Muscle of leg (tissue), 3 donors: ENCODE measurements at regions not wholly inside any gene's neighbourhood (a gene's known extent, or its start where the extent isn't known, plus 50 kb on each side); places are given as distances from the start of the nearest gene placed in this dataset.
"Not testable (repeated sequence)": the region's sequence is repeated elsewhere in the genome, so short reads cannot be mapped to it uniquely, and the experiment has no call there.

Experiments
- DNase-seq: peaks from one replicate; pipeline ENCODE4 v3.0.0; 2013
- H3K27ac ChIP-seq: one replicate; pipeline ENCODE4 v1.5.1; 2013; ENCODE audit warnings: mild to moderate bottlenecking, low read length, control low read depth
- H3K27me3 ChIP-seq: one replicate; pipeline ENCODE4 v1.6.1; 2013; ENCODE audit warnings: low read length; ENCODE audit not compliant: control insufficient read depth, insufficient read depth
- H3K36me3 ChIP-seq: one replicate; pipeline ENCODE4 v1.6.1; 2013; ENCODE audit warnings: low read length; ENCODE audit not compliant: control insufficient read depth, insufficient read depth
- H3K4me1 ChIP-seq: one replicate; pipeline ENCODE4 v1.6.1; 2013; ENCODE audit warnings: low read length; ENCODE audit not compliant: control insufficient read depth, insufficient read depth
- H3K4me3 ChIP-seq: one replicate; pipeline ENCODE4 v1.5.1; 2013; ENCODE audit warnings: low read length, control low read depth
- H3K9me3 ChIP-seq: replicated peaks from 2 replicates; pipeline ENCODE4 v1.6.1; 2013; ENCODE audit warnings: low read depth, low read length; ENCODE audit not compliant: control insufficient read depth
- WGBS: methylation state at CpG from one replicate; pipeline ENCODE4 v1.1.5; 2013; ENCODE audit warnings: missing lambda C conversion rate; ENCODE audit not compliant: insufficient coverage; 5-methylcytosine and 5-hydroxymethylcytosine counted together

- no peaks in the 10 kb centered on the region for H3K36me3 ChIP-seq
- H3K4me1 ChIP-seq: no peaks in the 10 kb centered on the region
- no peaks in the 10 kb centered on the region for H3K27me3 ChIP-seq
- no peak overlapping the region for H3K27ac ChIP-seq
- H3K9me3 ChIP-seq: peaks cover 29% of the 10 kb centered on the region
- H3K4me3 ChIP-seq: no peak overlapping the region
- DNase-seq: no peak
- WGBS: no CpG with 5 or more reads among the region's 1 CpG
Observed at GRCh38 chr4:79121223-79121622, 182.0 kb upstream of the PAQR3 start.

GRCh38 chr4:79117051-79117450 is 177.8 kb upstream of the PAQR3 start:
- peaks cover 28% of the 10 kb centered on the region for H3K9me3 ChIP-seq
- WGBS: no CpG with 5 or more reads among the region's 4 CpGs
- H3K4me3 ChIP-seq, H3K4me1 ChIP-seq, H3K36me3 ChIP-seq, H3K27ac ChIP-seq, H3K27me3 ChIP-seq, DNase-seq: not testable (repeated sequence)

- 86% methylated on average over 1 of the region's 1 CpG for WGBS
- no peaks in the 10 kb centered on the region for H3K4me1 ChIP-seq
- DNase-seq: no peak
- no peaks in the 10 kb centered on the region for H3K36me3 ChIP-seq
- H3K4me3 ChIP-seq: no peak overlapping the region
- no peaks in the 10 kb centered on the region for H3K9me3 ChIP-seq
- no peak overlapping the region for H3K27ac ChIP-seq
- H3K27me3 ChIP-seq: no peaks in the 10 kb centered on the region
Observed at GRCh38 chr4:79107014-79107413, 167.8 kb upstream of the PAQR3 start.

GRCh38 chr4:79088946-79089691 is 149.9 kb upstream of the PAQR3 start:
- Histone ChIP-seq H3K36me3 (no peaks in the 10 kb centered on the region), H3K4me3 (no peak overlapping the region), H3K9me3 (no peaks in the 10 kb centered on the region), H3K27ac (no peak overlapping the region), H3K4me1 (no peaks in the 10 kb centered on the region), H3K27me3 (no peaks in the 10 kb centered on the region)
- no peak for DNase-seq

GRCh38 chr4:79087071-79087470 is 147.8 kb upstream of the PAQR3 start:
- Histone ChIP-seq H3K27me3 (no peaks in the 10 kb centered on the region), H3K4me3 (no peak overlapping the region), H3K27ac (no peak overlapping the region), H3K36me3 (no peaks in the 10 kb centered on the region), H3K9me3 (peaks cover under 1% of the 10 kb centered on the region), H3K4me1 (no peaks in the 10 kb centered on the region)
- DNase-seq: no peak
- WGBS: no CpG with 5 or more reads among the region's 3 CpGs

- Histone ChIP-seq H3K4me3 (no peak overlapping the region), H3K9me3 (peaks cover 2% of the 10 kb centered on the region), H3K36me3 (no peaks in the 10 kb centered on the region), H3K27me3 (no peaks in the 10 kb centered on the region), H3K27ac (no peak overlapping the region), H3K4me1 (no peaks in the 10 kb centered on the region)
- WGBS: no CpG with 5 or more reads among the region's 2 CpGs
- DNase-seq: no peak
Observed at GRCh38 chr4:79083406-79084010, 144.3 kb upstream of the PAQR3 start.

- Histone ChIP-seq H3K36me3 (no peaks in the 10 kb centered on the region), H3K27ac (no peak overlapping the region), H3K4me1 (no peaks in the 10 kb centered on the region), H3K27me3 (no peaks in the 10 kb centered on the region), H3K4me3 (no peak overlapping the region), H3K9me3 (peaks cover 2% of the 10 kb centered on the region)
- WGBS: 13% methylated on average over 2 of the region's 6 CpGs
- DNase-seq: no peak
Observed at GRCh38 chr4:79082997-79083396, 143.8 kb upstream of the PAQR3 start.

GRCh38 chr4:79081973-79082372 is 142.7 kb upstream of the PAQR3 start:
- H3K27ac ChIP-seq: no peak overlapping the region

GRCh38 chr4:79078339-79078738 is 139.1 kb upstream of the PAQR3 start:
- DNase-seq: no peak
- no CpG with 5 or more reads among the region's 1 CpG for WGBS
- H3K4me1 ChIP-seq: no peaks in the 10 kb centered on the region
- H3K4me3 ChIP-seq: no peak overlapping the region
- no peaks in the 10 kb centered on the region for H3K36me3 ChIP-seq
- H3K9me3 ChIP-seq: peaks cover 7% of the 10 kb centered on the region
- H3K27me3 ChIP-seq: no peaks in the 10 kb centered on the region
- no peak overlapping the region for H3K27ac ChIP-seq

More at GRCh38 chr4:79081973-79082372, 142.7 kb upstream of the PAQR3 start:
- peaks cover 2% of the 10 kb centered on the region for H3K9me3 ChIP-seq
- no peaks in the 10 kb centered on the region for H3K4me1 ChIP-seq
- no peaks in the 10 kb centered on the region for H3K27me3 ChIP-seq
- H3K36me3 ChIP-seq: no peaks in the 10 kb centered on the region
- 92% methylated on average over 1 of the region's 1 CpG for WGBS
- no peak for DNase-seq
- H3K4me3 ChIP-seq: no peak overlapping the region

GRCh38 chr4:79074040-79074439 is 134.8 kb upstream of the PAQR3 start:
- DNase-seq: no peak
- Histone ChIP-seq H3K36me3 (no peaks in the 10 kb centered on the region), H3K4me1 (no peaks in the 10 kb centered on the region), H3K9me3 (peaks cover 6% of the 10 kb centered on the region), H3K4me3 (no peak overlapping the region), H3K27me3 (no peaks in the 10 kb centered on the region), H3K27ac (no peak overlapping the region)
- no CpG with 5 or more reads among the region's 1 CpG for WGBS
